ENCODE measurements at regions not wholly inside any gene's neighbourhood (a gene's known extent, or its start where the extent isn't known, plus 50 kb on each side); places are given as distances from the start of the nearest gene placed in this dataset.

DNA sequence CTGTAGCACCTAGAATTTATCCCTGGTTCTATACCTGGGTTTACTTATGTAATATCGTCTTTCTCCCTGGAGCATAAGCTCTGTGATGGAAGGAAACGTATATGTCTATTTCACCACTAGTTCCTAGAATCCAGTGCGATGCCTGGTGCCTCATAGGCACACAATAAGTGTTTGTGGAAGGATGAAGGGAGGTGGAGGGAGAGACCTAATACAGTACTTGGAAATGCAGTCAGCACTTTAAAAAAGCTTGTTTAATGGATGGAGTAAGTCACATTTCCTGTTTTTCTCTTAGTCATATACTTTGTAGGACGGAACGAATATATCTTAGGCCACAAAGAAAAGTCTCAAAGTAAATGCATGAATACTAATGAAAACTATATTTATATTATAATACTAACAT lies 186.5 kb upstream of the HMGA2 start:
- H3K27ac Mint-ChIP-seq: no peak overlapping the region
- no peaks in the 10 kb centered on the region for H3K4me1 Mint-ChIP-seq
- no peak for DNase-seq
- ATAC-seq (ENCODE audit: low read depth): no peak
- POLR2A ChIA-PET: no interaction called here
- no peak overlapping the region for H3K4me3 Mint-ChIP-seq
- intact Hi-C loops (cut with micrococcal nuclease): no loop called here
- no peaks in the 10 kb centered on the region for H3K9me3 Mint-ChIP-seq
- TF ChIP-seq, protein P1, sequence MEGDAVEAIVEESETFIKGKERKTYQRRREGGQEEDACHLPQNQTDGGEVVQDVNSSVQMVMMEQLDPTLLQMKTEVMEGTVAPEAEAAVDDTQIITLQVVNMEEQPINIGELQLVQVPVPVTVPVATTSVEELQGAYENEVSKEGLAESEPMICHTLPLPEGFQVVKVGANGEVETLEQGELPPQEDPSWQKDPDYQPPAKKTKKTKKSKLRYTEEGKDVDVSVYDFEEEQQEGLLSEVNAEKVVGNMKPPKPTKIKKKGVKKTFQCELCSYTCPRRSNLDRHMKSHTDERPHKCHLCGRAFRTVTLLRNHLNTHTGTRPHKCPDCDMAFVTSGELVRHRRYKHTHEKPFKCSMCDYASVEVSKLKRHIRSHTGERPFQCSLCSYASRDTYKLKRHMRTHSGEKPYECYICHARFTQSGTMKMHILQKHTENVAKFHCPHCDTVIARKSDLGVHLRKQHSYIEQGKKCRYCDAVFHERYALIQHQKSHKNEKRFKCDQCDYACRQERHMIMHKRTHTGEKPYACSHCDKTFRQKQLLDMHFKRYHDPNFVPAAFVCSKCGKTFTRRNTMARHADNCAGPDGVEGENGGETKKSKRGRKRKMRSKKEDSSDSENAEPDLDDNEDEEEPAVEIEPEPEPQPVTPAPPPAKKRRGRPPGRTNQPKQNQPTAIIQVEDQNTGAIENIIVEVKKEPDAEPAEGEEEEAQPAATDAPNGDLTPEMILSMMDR (IDR thresholded peaks at IDR 0.05): no peak
- no peaks in the 10 kb centered on the region for H3K36me3 Mint-ChIP-seq (ENCODE audit: low read depth)
- CTCF ChIA-PET: no interaction called here
- H3K27me3 Mint-ChIP-seq: no peaks in the 10 kb centered on the region

DNA sequence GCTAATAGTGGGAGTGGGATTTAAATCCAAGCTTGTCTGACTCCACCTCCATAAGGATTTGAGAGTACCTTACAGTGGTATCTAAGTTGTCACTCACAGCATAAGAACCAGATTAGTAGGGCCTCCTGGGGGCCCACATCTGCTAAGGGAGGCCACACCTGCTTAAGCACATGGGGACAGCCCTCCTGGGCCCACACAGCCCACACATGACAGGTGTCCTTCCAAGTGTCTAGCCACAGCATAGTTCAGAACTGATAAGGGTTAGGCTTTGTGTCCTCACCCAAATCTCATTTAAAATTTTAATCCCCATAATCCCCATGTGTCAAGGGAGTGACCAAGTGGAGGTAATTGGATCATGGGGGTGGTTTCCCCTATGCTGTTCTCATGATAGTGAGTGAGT lies 186.0 kb upstream of the HMGA2 start:
- H3K4me3 Mint-ChIP-seq: no peak overlapping the region
- intact Hi-C loops (cut with micrococcal nuclease): no loop called here
- TF ChIP-seq, protein P1 (IDR thresholded peaks at IDR 0.05): no peak
- ChIA-PET CTCF (no interaction called here), POLR2A (no interaction called here)
- ATAC-seq (ENCODE audit: low read depth): no peak
- H3K27ac Mint-ChIP-seq: no peak overlapping the region
- DNase-seq: no peak
- no peaks in the 10 kb centered on the region for H3K4me1 Mint-ChIP-seq
- no peaks in the 10 kb centered on the region for H3K9me3 Mint-ChIP-seq
- no peaks in the 10 kb centered on the region for H3K36me3 Mint-ChIP-seq (ENCODE audit: low read depth)
- no peaks in the 10 kb centered on the region for H3K27me3 Mint-ChIP-seq

DNA sequence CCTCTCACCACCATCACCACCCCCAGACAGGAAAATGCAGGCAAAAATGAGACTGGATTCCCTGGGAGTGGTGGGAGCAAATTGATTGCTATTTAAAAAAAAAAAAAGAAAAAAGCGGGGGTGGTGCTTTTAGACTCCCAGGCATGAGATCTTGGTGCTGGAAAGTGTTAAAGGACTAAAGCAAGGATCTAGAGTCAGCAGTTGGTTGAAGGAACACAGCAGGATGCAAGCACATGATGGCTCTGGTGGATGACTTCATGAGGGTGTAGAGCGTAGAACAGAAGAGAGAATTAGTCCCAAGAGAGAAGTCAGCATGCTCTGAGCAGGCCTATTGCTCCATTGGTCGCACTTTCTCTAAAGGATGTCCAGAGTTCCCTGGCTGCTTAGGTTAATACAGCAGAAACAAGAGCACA lies 183.8 kb upstream of the HMGA2 start:
- no peak for DNase-seq
- TF ChIP-seq, protein P1 (IDR thresholded peaks at IDR 0.05): no peak
- CTCF ChIA-PET: no interaction called here
- Mint-ChIP-seq H3K27ac (no peak overlapping the region), H3K27me3 (no peaks in the 10 kb centered on the region), H3K36me3 (ENCODE audit: low read depth) (no peaks in the 10 kb centered on the region), H3K9me3 (no peaks in the 10 kb centered on the region), H3K4me1 (no peaks in the 10 kb centered on the region), H3K4me3 (no peak overlapping the region)
- no peak for ATAC-seq (ENCODE audit: low read depth)
- POLR2A ChIA-PET: no interaction called here
- intact Hi-C loops (cut with micrococcal nuclease): no loop called here

DNA sequence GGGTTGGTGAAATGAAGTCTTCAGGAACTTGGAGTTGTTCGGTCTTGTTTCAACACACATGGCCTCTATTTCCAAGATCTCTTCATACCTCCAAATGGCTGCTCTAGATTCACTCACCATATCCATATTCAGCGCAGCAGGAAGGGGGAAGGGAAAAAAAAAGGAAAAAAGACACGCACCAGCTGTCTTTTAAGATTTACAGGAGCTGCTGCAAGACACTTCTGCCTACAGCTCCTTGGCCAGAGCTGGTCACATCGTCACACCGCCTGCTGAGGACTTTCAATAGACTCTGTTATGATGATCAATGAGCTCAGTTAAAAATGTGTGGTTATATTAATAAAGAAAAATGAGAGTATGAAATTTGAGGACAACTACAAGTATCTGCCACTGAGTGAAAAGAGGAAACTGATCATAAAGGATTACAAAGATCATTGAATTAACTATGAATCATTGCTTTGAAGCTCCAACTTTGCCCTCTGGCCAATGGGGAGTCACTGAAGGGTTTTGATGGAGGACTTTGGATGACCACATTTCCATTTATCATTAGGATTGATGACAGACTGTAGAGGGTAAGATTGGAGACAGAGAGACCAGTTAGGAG lies 182.1 kb upstream of the HMGA2 start:
- no peak for ATAC-seq (ENCODE audit: low read depth)
- H3K36me3 Mint-ChIP-seq (ENCODE audit: low read depth): no peaks in the 10 kb centered on the region
- ChIA-PET POLR2A (no interaction called here), CTCF (no interaction called here)
- no peak overlapping the region for H3K4me3 Mint-ChIP-seq
- H3K27ac Mint-ChIP-seq: no peak overlapping the region
- TF ChIP-seq, protein P1 (IDR thresholded peaks at IDR 0.05): no peak
- no peaks in the 10 kb centered on the region for H3K4me1 Mint-ChIP-seq
- intact Hi-C loops (cut with micrococcal nuclease): no loop called here
- no peak for DNase-seq
- no peaks in the 10 kb centered on the region for H3K27me3 Mint-ChIP-seq
- no peaks in the 10 kb centered on the region for H3K9me3 Mint-ChIP-seq

DNA sequence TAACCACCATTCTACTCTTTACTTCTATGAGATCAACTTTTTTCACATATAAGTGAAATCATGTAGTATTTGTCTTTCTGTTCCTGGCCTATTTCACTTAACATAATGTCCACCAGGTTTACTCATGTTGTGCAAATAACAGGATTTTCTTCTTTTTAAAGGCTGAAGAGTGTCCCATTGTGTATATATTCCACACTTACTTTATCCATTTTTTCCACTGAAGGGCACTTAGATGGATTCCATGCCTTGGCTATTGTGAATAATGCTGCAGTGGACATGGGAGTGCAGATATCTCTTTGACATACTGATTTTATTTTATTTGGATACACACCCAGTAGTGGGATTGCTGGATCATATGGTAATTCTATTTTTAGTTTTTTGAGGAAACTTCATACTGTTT lies 181.1 kb upstream of the HMGA2 start:
- Mint-ChIP-seq H3K4me3 (no peak overlapping the region), H3K27ac (no peak overlapping the region), H3K4me1 (no peaks in the 10 kb centered on the region), H3K27me3 (no peaks in the 10 kb centered on the region), H3K9me3 (no peaks in the 10 kb centered on the region), H3K36me3 (ENCODE audit: low read depth) (no peaks in the 10 kb centered on the region)
- intact Hi-C loops (cut with micrococcal nuclease): no loop called here
- ChIA-PET POLR2A (no interaction called here), CTCF (no interaction called here)
- ATAC-seq (ENCODE audit: low read depth) (no peak), DNase-seq (no peak)
- TF ChIP-seq, protein P1 (IDR thresholded peaks at IDR 0.05): no peak
